A172 (cell line): ENCODE measurements at regions not wholly inside any gene's neighbourhood (a gene's known extent, or its start where the extent isn't known, plus 50 kb on each side); places are given as distances from the start of the nearest gene placed in this dataset.
A peak's percentile ranks its signal among the peaks of the same experiment; 100 is the strongest.

Source experiments
- DNase-seq: peaks from one replicate; pipeline ENCODE4 v3.0.0-alpha.2; 2015; ENCODE audit warnings: low spot score

GRCh38 chr1:218640173-218640572 lies 295.0 kb downstream of the TGFB2 start:
- DNase-seq: no peak

- no peak for DNase-seq
Observed at GRCh38 chr1:218642033-218642948, 297.2 kb downstream of the TGFB2 start.

GRCh38 chr1:218643281-218643680 lies 298.1 kb downstream of the TGFB2 start:
- DNase-seq: no peak

- no peak for DNase-seq
Observed at GRCh38 chr1:218643926-218644325, 298.8 kb downstream of the TGFB2 start.

GRCh38 chr1:218646288-218646687 lies 301.2 kb downstream of the TGFB2 start:
- no peak for DNase-seq

- peak; percentile 62 for DNase-seq
Observed at GRCh38 chr1:218656301-218657037, 311.3 kb downstream of the TGFB2 start.

- peak; percentile 48 for DNase-seq
Observed at GRCh38 chr1:218658269-218658668, 313.1 kb downstream of the TGFB2 start.

- DNase-seq: peak; percentile 94
Observed at GRCh38 chr1:218658899-218659298, 313.8 kb downstream of the TGFB2 start.

GRCh38 chr1:218659911-218660677 lies 315.0 kb downstream of the TGFB2 start:
- peak; percentile 95 for DNase-seq

GRCh38 chr1:218660678-218661053 lies 315.5 kb downstream of the TGFB2 start:
- DNase-seq: peak; percentile 98

- DNase-seq: no peak
Observed at GRCh38 chr1:218661411-218661810, 316.3 kb downstream of the TGFB2 start.

- DNase-seq: peak; percentile 76
Observed at GRCh38 chr1:218664385-218665170, 319.4 kb downstream of the TGFB2 start.

- DNase-seq: peak; percentile 83
Observed at GRCh38 chr1:218665221-218665620, 320.1 kb downstream of the TGFB2 start.

GRCh38 chr1:218666263-218666662 lies 321.1 kb downstream of the TGFB2 start:
- DNase-seq: no peak

GRCh38 chr1:218667781-218668516 lies 322.8 kb downstream of the TGFB2 start:
- DNase-seq: no peak

GRCh38 chr1:218669431-218669830 lies 324.3 kb downstream of the TGFB2 start:
- DNase-seq: no peak

- no peak for DNase-seq
Observed at GRCh38 chr1:218670875-218671274, 325.7 kb downstream of the TGFB2 start.

- peak; percentile 71 for DNase-seq
Observed at GRCh38 chr1:218671573-218671972, 326.4 kb downstream of the TGFB2 start.

GRCh38 chr1:218673170-218673569 lies 328.0 kb downstream of the TGFB2 start:
- no peak for DNase-seq

GRCh38 chr1:218674280-218674773 lies 329.2 kb downstream of the TGFB2 start:
- DNase-seq: peak; percentile 98
